Pons (tissue), 1 donor: ENCODE measurements at regions not wholly inside any gene's neighbourhood (a gene's known extent, or its start where the extent isn't known, plus 50 kb on each side); places are given as distances from the start of the nearest gene placed in this dataset.

ENCODE experiments used
- DNase-seq: peaks from one replicate; pipeline ENCODE4 v3.0.0-alpha.2; 2016; ENCODE audit warnings: low spot score

DNA sequence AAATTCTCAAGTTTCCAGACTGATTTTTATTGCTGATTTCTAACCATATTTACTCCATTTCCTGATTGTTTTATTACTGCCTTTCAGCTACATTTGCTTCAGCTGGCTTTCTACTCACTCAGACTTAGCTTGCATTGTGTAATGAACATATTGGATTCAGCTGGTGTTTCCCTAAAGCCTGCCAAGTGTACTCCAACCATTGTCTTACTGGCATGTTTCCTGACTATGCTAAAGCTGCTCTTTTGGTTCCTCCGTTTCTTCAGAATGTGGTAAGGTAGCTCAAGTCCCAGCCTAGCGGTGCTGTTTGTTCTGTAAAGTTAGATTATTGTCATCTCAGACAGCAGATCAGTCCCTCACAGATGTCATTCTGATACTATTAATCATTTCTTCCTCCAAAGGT lies 53.1 kb upstream of the GLRA2 start:
- DNase-seq, result peak; percentile 38

DNA sequence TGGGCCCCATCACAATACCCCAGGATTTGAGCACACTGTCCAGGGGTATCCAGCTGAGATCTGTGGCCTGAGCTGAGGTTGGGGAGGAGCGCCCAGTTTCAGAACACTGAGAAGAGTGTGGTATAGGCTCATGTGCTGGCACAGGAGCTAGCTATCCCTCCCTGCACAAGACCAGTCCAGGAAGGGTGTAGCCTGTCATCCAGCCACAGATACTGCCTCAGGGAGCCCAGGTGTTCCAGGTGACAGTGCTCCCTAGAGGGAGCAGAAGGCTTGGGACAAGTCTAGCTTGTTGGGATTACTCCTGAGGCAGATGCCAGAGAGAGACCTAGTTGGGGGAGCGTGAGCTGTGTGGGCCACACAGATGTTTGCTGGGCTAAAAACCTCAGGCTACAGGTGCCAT lies 79.6 kb upstream of the GLRA2 start:
- DNase-seq, result no peak

DNA sequence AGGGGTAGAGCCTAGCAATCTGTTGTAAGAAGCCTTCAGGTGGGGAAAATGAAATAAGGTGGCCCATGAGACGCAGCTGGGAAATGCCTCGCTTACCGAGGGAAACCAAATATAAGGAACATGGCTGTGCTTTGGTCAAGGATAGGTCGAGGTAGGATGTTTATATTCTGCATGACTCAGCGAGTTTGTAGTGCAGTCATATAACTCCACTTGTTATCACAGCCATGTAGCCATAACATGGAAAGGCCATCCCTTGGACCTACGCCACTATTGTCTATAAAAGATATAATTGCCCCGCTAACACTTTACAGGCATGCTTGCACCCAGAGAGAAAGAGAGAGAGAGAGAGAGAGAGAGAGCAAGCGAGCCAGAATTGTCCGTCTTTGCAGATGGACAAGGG lies 80.9 kb upstream of the GLRA2 start:
- DNase-seq, result no peak

DNA sequence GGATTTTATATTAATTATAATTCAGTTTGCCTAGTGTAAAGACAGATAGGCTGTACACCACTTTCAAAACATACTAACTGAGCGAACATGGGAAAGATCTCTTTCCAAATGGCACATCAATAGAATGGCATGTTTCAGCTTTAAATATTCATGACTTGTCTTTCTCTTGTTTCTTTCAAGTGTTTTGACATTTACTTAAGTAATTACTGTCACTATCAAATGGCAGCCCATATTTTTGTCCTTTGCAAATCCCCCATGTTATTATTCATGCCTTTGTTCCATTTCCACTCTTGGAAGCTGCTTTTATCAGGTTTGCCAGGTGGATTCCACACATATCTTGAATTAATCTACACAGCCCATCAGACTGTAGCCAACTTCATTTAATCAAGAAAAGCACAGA lies 89.2 kb upstream of the GLRA2 start:
- no peak for DNase-seq

DNA sequence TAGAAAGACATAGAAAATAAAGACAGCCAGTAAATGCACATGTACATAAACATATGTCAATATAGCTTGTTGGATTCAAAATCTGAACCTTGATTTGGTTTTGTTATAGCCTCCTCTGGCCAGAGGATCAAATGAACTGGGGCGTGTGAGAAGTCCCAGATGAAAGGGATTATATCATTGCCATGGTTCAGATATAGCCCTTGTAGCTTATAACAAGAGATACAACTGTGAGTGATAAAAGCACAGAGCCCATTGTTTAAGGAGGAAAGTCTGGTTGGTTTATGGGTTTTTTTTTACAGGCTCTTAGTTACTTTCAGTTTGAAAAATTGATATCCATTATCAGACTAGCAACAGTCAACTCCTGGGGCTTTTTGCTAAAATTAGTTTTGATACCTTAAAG lies 101.7 kb upstream of the GLRA2 start:
- DNase-seq, result no peak

DNA sequence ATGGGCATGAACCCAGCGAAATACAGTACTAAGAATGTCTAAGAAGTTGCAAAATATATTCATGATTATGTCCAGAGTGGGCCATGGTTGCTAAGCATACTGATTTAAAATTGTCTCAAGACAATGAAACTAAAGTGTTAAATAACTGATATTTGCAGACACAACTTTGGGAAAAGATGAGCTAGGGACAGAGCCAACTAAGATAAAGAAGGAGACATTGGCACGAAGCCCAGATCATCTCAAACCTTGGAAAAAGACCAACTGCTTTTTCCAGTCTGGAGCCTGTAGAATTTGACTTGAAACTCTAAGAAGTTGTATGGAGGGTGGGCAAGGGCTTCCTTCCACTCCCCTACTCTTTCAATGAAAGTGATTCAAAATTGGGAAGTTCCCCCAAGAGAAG lies 108.5 kb upstream of the GLRA2 start:
- no peak for DNase-seq

DNA sequence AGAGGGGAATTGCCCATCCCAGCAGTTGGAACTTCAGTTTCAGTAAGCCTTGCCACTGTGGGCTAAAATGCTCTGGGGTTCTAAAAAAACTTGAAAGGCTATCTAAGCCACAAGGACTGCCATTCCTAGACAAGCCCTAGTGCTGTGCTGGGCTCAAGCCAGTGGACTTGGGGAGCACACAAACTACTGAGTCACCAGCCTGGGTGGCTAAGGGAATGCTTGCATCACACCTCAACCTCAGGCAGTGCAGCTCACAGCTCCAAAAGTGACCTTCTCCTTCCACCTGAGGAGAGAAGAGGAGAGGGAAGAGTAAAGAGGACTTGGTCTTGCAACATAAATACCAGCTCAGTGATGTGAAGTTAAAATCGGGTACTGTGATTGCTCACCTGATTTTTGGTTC lies 116.7 kb upstream of the GLRA2 start:
- no peak for DNase-seq

DNA sequence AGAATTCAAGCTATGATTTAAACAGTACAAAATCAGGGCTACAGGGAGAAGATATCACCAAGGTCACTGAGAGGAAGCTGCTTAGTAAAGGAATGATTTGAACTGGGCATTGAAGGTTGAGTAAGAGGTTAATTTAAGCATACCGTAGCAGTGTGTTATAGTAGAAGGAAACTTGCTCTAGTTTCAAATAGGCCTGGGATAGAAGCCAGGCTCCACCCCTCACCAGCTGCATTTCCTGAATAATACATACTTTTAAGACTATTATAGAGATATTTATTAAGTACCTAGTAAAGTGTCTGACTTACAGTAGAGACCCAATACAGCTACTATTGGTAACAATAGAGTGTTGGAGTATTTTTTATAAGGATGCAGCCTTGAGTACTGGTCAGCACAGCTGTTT lies 118.0 kb upstream of the GLRA2 start:
- no peak for DNase-seq

DNA sequence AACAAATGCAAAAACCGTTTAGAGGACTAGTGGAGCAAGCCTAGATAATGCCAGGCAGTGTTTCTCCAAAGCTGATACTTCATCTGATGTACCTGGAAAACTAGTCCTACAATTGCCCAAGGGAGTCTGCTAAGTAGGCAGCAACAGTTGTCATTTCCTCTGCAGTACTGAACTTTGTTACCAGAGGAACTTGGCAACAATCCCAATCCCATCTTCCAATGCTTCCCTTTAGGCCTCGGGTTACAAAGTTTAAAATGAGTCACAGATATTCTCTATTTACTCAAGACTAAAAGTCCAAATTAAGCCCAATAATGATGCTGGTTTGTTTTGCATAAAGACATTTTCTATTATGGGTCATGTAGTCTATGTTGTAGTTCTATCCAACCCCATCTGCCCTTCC lies 120.0 kb upstream of the GLRA2 start:
- no peak for DNase-seq

DNA sequence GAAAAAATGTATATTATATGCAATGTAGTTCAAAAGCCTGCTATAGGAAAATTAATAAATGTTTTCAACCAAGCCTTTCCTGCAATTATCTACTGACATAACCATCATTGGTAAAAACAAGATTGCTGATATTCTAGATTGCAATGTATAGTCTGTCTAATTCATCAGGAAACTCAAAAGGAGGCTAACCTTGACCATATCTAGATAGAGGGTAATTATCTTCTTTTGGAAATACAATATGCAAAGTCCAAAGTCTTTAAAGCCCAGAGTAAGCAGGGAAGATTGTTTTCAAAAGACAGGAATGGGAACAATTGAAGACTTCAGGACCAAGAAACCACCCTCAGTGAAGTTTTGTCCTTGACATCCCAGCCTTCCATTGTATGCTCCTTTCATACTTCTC lies 123.1 kb upstream of the GLRA2 start:
- DNase-seq, result no peak

DNA sequence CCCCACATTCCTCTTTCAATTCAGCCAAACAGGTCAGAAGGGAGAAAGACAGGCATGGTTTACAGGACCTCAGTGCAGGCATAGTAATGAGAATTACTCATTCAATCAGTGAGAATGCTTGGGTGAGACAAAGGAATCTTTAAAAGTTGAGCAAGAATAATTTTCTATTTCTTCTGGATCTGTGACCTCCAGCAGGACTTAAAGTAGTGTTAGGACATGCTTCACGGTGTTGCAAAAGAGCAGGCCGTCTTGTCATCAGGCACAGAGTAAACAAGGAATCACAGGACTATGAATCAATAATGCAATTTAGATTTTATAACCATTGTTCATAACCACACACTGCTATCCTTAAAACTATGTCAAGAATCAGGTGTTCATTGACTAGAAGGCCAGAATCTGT lies 130.6 kb upstream of the GLRA2 start:
- DNase-seq, result no peak

DNA sequence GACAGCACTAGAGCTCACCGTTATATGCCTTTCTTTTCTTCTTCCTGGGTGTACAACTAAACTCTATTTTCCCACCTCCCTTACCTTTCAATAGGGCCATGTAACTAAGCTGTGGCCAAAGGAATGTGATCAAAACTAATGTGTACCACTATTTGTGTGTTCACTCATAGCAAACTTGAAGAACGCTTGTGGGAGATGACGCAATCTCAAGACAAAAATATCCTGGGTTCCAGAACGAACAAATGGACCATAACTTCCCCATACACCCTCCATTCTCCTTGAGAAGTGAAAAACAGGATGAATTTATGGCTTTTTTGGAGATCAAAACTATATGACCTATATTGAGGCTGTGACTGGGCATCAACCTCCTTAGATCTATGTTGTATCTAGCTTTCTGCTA lies 139.7 kb upstream of the GLRA2 start:
- DNase-seq, result no peak

DNA sequence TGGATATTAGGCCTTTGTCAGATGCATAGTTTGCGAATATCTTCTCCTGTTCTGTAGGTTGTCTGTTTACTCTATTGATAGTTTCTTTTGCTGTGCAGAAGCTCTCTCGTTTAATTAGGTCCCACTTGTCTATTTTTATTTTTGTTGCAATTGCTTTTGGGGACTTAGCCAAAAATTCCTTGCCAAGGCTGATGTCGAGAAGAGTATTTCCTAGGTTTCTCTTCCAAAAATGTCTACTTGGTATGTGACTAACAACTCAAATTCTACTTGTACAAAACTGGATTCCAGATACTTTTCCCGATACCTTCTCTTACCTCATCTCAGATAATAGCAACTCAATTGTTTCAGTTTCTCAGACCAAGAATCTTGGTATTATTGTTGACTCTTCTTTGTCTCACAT lies 142.4 kb upstream of the GLRA2 start:
- peak; percentile 4 for DNase-seq

DNA sequence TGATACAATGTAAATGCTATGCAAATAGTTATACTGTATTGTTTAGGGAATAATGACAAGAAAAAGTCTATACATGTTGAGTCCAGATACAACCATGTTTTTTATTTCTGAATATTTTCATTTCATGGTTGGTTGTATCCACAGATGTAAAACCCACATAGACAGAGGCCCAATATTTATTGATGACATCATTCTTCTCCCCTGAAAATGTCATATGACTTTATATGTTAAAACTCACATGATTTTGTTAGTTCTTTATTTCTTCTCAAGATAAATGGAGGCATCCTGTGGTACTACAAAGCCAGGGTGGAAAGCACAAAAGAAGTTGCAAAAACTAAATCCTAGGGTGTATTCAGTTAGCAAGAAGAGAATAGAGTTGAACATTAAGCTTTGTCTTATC lies 149.3 kb upstream of the GLRA2 start:
- no peak for DNase-seq

DNA sequence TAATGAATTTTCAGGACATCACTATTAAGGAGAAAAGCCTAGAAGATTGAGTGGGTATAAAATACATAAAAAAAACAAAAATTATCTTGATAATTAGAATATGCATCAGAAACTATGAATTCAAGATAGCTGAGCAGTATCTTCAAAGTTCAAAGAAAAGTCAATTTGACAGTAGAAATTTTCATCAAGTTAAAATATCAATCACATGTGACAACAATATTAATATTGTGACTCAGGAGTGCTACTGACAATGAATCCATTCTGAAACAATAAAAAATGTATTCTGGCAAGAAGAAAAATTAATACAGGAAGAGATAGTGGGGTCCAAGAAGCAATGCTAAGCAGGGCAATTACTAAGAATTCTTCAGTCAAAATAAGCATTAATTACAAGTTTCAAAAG lies 151.9 kb upstream of the GLRA2 start:
- DNase-seq, result no peak

DNA sequence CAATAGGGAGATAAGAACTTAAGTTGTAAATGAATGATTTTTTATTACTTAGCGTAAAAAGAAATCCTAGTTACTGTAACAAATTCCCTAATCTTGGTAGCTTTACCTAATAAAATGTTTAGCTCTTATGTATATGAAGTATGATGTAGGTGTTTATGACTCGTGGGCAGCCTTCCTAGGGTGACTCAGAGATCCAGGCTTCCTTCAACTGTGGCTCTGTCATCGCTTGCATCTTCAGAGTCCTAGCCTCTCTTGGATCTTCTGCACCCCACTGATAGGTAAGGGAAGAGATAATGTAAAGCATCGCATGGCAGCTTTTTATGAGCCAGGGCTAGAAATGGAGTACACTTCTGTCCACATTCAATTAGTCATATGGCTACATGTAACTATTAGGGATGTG lies 165.6 kb upstream of the GLRA2 start:
- no peak for DNase-seq

DNA sequence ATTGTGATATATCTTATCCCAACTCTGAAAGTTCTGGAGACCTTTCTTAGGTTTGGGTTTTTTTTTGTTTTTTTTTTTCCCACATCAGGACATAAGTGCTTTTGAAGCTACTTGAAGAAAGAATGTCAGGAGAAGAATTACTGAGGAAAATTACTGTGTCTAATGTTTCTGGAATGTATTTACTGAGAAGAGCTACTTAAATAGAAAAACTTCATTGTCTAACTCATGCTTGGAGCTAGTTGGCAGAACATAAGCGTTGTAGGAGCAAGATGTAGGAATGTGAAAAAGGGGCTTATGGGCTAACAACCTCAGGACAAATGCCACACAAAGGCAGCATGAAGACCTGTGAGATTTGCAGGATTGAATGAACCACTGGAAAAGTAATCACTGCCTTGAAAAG lies 166.6 kb upstream of the GLRA2 start:
- no peak for DNase-seq

DNA sequence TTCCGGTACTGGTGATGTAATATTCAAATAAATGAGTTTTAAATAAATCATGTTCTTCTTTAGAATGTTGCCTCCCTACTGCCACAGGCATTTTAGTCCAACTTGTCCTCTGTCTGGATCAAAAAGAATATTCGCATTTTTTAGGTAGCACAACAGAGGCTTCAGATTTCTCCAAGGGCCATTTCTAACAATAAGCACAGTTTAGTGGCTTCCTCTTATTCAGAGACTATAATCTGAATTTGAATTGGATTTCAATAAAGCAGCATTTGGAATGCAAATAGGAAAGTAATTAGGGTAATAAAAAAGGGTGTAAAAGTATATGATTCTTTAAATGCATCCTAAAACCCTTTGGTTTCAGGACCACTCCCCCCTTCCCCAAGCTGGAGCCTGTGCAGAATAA lies 167.9 kb upstream of the GLRA2 start:
- DNase-seq, result no peak

DNA sequence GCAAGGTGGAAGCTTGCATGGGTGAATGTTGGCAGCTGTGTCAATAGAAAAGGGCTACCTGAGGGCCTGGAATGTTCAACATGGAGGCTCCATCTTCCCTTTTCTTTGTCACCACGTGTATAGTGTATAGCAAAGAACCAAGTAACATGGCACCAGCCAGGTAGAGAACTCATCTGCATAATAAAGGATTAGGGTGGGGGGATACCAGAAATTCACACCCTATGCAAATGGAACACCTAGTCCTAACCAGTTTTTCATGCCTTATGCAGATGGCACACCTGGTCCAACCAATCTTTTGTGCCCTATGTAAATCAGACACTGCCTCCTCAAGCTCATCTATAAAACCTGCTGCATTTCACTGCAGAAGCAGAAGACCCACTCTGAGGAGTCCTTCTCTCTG lies 169.6 kb upstream of the GLRA2 start:
- no peak for DNase-seq

DNA sequence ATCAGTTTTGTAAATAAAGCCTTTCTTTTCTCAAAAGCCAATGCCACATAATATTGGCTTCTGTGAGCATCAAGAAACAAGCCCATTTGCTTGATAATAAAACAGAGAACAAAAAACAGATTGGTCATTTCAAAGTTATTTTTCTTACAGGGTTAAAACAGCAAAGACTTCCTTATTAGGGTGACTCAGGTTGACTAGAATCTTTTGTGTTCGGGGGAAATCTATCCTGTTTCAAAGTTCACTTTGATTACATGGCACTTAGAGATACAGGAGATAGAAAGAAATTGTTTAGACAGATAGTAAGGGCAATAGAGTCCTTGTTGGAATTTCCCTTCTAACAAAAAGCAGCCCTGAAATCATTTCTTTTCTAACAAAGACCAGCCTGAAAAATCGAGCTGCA lies 170.0 kb upstream of the GLRA2 start:
- no peak for DNase-seq

DNA sequence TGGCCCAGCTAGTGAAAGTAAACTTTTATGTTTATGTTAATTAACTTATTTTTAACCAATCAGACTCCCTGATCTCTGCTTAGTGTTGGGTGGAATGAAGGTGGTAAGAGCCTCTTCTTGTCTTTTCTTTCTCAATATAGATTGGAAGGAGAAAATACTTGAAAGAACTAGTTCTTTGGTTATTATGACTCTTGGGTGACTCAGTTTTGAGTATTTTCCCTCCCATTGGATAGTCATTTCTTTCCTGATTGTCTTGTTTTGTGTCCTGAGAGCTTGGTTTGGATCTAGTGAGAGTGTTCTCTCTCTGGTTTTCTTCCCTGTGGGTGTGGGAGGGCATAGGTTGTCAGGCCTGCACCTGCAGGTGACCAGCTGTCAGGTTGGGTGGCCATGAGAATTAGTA lies 172.0 kb upstream of the GLRA2 start:
- DNase-seq, result no peak

DNA sequence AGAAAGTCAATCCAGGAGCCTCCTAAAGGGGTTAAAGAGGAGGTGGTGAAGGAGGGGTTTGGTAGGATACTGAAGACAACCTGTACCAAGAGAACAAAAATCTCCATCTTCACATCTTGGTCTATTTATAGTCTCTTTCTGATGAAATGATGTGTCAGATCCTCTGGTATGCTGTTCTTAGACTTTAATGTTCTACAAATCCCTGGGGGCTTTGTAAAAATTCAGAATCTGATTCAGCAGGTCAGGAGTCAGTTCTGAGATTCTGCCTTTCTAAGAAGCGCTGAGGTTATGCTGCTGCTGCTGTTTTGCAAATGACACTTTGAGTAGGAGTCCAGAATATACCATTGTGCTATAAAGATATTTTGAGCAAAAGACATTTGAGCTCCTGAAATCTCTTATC lies 172.9 kb upstream of the GLRA2 start:
- DNase-seq, result no peak

DNA sequence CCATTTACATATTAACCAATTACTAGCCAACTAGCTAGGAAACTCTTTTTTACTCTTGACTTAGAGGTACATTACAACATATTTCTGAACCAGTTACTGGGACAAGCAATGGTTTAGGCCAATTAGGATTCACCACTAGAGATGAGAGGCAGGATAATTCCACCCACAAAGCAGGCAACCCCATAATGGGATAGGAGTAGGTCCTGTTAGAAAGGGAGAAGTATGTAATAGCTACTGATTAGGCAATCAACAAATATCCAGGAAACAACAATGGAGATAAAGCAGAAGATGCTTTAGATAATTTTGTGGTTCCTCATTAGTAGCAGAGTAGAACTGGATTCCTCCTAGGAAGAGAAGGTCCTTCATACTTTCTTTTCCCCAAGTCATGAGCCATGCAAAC lies 173.8 kb upstream of the GLRA2 start:
- DNase-seq, result no peak

DNA sequence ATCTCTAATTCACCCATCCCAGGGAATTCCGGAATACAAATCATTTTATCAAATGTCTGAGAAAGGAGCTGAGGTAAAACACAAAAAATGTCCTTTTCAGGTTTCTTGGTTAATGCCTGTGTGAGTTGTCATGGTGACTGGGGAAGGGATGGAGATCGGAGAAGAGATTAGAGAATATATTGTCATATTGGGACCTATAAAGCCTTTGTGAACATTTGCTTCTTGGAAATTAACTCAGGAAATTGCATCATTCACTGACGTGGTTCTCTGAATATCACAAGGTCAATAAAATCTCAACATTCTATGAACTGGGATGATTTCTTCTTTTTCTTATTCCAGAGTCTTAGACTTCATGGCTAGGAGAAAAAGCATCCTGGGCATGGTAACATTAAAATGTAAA lies 174.8 kb upstream of the GLRA2 start:
- no peak for DNase-seq

DNA sequence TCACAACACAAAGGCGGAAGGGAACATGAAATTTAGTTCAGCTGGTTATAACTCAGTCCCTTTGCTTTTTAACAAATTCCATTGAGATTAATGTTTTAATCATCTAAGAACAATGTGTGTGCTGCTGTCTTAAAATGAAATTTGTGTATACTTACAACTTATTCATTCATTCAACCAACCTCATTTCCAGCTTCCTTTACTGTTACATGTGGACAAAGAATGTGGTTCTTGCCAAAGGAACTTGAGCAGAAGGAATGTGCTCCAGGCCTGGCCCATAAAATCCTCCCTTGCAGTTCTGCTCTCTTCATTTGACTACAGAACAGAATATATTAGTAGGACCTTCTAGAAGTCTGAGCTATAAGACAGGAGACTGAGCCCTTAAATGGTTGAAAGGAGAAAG lies 176.8 kb upstream of the GLRA2 start:
- DNase-seq, result no peak
